ENCODE measurements at regions not wholly inside any gene's neighbourhood (a gene's known extent, or its start where the extent isn't known, plus 50 kb on each side); places are given as distances from the start of the nearest gene placed in this dataset.

DNA sequence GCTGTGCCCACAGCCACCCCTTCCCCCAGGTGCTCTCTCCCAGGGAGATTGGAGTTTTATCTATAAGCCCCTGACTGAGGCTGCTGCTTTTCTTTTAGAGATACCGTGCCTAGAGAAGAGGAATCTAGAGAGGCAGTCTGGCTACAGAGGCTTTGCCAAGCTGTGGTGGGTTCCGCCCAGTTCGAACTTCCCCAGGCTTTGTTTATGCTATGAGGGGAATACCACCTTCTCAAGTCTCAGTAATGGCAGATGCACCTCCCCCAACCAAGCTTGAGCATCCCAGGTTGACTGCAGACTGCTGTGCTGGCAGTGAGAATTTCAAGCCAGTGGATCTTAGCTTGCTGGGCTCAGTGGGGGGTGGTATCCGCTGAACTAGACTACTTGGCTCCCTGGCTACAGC is 157.4 kb downstream of the CAAP1 start:
- DNase-seq = no peak

DNA sequence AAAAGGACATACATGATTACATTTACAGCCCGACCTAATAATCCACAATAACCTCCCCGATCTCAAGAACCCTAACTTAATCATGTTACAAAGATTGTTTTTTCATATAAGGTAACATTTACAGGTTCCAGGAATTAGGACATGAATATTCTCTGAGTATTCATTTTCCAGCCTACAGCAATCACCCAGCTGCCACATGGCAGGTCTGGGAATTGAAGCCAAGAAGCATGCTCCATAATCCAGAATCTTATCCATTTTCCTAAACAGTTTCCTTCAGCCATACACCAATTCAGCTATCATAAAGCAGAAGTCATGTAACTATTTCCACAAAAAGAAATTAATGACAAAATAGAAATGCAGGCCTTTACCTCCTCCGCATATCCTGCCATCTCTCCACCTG is 163.4 kb downstream of the CAAP1 start:
- no peak for DNase-seq

DNA sequence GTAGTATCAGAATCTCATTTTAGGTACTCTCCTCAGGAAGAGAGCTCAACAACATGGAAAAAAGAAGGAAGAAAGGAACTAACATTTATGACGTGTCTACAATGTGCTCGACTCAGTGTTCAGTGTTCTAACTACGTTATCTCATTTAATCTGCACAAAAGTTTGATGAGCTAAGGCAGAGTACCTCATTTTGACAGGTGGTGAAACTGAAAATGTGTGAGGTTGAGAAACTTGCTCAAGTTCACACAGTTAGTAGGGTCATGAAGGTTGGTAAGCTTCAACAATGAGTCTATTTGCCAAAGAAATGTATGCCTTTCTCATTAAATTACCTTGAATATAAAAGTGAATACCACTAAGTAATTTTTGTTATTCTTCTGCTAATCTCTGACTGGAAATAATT is 165.1 kb downstream of the CAAP1 start:
- no peak for DNase-seq

DNA sequence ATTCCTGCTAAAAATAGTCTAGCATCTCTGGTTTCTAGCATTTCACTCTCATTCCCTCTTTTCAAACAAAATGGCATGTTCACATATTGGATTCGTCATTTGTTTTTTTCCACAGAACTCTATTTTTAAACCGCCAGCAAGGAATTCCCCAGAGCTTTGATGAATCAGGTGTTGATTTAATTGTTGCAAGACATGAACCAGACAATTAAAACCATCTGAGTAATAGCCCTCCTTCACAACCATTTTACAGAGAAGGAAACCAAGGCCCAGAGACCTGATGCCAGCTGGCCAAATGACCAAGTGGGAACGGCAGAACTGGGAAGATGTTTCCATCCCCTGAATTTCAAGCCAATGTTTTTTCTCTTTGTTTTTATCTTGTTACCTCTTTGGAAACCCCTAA is 167.0 kb downstream of the CAAP1 start:
- DNase-seq = no peak

DNA sequence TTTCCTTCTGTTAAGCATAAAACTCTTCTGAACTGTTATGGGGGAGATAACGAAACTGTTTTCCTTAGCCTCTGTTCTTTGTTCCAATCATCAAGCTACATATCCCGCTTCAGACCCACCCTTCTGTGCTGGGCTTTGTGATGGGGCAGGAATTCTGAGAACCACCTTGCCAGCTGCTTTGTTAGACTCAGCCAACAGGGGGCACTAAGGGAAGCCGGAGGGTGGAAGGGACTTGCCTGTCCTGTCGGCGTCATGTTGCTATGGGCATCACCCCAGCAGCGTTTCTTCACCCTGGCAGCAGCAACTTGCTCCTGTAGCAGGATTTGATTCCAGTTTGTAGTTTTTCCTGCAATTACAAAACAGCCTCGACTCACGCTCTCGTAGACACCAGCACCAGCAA is 169.1 kb downstream of the CAAP1 start:
- peak in 3 of 14 donors; percentile 0 to 25 (median 16) for DNase-seq

DNA sequence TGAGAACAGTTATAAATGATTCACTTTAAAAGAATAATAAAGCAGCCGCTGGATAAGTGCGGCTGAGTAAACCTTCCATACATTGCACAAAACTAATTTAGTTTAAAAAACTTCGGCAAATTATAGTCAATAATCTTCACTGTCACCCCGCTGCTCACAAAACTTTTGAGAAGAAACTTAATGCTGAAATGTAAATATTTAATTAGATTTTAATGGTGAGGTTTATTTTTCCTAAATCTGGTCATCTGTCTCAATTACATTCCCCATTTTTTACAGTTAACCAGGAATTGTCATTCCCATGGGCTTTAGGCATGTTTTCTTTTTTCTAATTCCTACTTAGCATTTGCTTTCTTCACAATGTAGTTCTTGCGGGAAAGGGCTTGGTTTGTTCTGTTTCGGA is 169.8 kb downstream of the CAAP1 start:
- DNase-seq = no peak

DNA sequence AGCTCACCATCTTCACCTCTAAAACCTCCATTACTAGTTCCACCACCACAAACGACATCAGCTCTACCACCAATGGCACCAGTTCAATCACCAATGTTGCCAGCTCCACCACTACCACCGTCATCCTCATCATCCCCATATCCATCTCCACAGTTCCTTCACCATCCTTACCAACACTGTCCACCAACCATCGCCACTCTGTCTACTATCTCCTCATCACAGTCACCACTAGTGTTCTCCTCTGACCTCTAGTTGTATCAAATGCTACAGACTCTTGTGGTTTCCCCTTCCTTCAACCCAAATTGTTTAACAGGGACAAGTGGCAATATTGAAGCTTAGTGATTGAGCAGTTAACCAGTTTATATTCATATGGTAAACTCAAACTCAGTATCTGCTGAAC is 182.6 kb downstream of the CAAP1 start:
- DNase-seq = no peak

DNA sequence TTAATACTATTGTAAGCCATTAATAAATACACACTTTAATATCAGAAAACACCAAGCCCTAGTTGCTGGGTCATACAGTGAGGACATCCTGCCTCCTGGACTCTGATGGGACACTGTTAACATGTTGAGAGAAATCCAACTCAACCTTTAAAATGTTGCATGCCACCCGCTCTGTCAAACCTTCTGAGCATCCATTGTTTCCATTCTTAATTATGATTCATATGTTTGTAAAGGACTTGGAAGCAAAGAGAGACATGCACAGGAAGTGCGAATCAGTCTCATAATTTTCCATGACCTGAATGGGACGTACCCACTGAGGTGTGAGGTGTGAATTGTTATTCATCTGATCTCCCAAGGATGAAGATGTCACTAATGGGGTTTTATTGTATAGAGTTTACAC is 186.4 kb downstream of the CAAP1 start:
- no peak for DNase-seq

DNA sequence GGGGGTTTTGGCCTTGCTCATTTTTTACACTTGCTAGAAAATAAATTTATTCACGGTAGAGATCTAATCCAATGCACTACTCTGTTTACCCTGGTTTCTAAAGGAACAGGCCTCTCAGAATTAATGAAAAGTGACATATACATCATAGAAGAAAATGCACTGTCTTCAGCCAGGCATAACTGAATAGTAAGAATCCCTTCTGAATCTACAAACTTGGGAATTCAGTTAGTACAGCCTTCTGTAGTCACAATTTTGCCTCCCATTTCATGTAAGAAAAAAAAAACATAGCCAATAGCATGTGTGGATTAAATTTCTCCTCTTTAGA is 197.3 kb downstream of the CAAP1 start:
- DNase-seq = no peak

DNA sequence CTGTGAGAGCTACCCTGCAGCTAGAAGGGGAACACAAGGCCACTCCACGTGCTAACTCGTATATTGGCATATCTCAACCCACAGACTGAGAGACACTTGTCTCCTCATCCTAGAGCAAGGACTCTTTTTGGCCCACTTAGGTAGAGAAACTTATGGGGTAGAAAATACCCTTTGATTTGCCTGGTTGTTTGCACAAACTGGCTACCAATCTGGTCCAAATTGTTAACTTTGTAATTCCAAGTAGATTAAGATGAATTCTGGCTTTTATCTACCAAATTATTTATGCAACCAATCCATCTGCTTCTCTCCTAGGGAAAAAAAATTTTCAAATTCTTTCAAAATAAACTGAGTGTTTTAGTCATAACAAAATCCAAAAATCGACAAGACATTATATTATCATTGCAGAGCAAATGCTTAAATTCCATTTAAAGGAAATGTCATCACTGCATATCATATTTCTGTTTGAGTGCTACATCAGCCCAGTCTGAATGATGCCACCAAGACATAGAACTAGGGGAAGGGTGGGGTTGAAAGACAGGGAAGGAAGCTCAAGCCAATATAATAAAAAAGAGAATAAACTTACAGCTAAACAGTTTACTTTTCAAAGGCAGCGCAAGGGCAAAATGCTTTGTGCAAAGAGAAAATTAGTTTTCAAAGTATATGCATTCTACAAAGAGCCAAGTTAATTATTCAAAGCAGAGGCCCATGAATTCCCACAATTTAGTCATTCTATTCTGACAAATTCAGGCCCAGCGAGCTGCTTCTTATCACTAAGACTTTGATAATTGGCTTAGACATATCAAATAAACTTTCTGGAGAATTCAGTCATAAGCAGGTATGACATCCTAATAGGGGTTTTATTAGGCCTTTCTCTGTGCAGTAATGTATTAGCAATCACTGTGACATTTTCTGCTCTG is 198.0 kb downstream of the CAAP1 start:
- no peak for DNase-seq

DNA sequence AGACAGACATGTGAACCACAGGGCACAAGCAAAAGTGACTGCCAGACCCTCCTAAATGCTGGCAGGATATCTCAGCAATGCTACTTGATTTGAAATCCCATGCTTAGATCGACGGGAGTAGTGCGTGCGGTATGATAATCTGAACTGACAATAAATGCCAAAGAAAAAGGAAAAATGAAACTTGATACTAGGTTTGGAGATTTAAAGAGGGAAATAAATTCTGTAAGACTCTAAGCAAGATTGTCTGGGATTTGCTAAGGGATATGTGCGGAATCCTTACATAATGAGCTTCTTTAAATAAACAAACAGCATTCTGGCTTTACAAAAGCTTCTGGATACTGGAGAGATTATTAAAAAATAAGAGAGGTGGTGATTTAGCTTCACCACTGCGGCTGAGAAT is 203.6 kb downstream of the CAAP1 start:
- DNase-seq = no peak

DNA sequence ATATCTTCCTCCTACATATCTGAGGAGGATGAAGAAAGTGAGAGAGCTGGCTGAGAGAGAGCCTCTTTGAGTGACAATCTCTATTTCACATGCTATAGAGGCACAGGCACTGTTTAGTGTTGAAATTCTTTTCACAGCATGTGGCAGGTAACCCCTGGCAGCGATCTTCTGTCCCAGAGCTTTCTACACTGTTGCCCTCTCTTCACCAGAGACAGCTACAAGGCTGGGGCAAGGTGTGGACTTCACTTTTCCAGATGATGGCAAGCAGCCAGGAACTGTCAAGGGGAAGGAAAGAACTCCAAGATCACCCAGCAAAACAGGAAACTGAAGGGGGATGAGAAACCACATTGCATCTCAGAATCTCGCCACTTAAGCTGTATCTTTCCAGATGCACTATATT is 205.2 kb downstream of the CAAP1 start:
- DNase-seq = no peak

DNA sequence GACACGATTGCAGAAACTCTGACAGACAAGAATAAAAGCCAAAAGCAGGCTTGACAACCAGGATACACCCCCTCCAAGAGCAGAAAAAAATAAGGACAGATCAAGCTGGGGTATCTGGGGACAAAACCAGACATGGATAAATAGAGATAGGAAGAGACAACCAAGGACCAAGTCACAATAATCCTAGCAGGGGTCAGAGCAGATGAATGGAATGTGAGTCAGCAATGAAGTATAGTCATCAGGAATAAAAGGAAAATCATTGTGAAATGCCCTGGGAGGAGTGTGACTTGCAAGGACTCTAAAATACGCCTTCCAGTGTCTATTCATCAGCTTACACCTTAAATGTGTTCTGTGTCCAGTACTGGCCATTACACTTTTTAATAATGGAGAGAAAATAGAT is 206.8 kb downstream of the CAAP1 start:
- no peak for DNase-seq

DNA sequence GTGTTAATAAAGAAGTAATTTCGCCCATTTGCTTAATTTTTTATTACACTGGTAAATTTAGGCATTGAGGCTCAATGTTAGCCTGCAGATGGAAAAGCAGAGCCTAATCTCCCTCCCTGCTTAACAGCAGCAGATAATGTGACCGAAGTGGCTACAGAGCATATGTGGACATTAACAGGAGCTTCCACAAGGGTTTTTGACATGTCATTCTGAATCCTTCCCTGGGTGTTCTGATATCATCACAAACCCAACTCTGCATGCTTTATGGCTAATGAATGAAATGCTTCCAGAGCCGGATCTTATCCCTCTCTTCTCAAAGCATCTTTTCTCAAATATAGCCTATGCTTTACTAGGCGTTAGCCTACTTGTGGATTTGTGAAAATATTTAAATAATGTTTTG is 208.6 kb downstream of the CAAP1 start:
- no peak for DNase-seq

DNA sequence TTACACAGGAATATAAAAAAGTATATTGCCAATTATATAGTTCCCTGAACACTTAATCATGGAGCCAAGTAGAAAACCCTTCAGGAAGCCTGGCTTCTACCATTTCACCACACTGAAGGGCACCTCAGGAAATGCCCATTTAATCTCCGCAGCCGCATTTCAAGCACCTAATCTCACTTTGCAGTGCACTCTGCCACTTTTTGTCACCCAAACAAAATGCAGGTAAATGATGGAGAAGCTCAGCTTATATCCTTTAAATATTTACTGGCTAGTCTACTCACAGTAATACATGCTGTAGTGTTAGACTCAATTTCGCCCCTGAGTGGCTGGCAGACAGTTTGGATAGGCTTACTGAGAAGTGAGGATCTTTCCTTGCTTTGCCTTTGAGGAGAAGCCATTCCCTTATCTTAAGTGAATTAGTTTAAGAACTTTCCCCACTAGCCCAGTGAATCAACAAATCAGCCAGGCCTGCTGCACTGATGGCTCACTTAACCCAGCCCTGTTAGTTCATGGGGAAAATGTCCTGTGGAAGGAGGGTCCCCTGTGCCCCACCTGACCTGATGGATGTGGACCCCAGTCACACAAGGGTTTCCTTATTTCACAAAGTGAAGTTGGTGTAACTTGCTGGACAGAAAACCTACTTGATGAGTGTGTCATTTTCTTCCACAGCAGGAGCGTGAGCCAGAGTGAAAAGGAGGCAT is 209.7 kb downstream of the CAAP1 start:
- DNase-seq = no peak

DNA sequence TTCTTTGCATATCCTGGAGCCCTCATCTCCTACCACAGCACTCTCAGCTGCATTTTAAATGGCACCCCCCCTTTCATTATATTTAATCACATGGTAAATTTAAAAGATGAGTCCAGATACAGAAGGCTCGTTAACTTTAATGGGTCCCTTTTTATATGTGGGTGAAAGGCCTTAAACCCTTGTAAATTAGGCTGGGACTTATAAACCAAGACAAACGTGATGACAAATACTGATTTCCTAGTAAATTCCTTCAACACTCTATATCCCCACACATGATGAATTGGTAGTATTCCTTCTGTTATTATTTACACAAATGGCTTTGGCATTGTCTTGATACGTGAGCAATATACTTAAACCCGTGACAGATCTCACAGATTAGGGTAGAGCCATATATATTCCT is 210.6 kb downstream of the CAAP1 start:
- no peak for DNase-seq

DNA sequence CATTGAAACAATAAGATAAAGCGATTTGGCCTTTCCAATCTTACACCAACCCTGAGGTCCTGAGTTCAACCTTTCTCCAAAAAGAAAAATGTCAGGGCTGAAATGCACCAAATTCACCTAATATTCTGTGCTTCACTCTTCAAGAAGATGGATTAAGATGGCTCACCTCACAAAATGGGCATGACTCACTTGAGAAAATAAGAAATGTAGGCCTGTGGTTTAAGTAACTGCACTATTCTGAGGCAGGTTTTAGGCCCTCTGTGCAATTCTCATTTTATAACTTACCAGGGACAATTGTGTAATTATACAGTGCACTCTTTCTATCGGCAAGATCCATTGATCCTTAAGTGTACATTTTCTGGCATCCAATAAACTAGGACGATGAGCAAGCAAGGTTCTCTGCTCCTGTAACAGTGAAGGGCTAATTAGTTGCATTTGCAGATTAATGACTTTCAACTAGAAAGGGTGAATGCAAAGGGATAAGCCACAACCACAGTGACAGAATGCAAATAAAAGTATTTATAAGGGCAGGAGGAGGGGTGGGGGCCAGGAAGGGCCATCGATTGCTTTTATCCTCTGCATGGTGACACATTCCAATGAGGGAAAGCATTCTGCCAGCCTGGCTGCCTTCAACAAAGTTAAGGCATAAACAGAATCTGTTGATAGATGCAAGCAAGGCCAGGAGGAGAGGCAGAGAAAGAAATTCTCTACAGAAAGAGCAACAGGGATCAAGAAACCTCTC is 214.5 kb downstream of the CAAP1 start:
- no peak for DNase-seq

DNA sequence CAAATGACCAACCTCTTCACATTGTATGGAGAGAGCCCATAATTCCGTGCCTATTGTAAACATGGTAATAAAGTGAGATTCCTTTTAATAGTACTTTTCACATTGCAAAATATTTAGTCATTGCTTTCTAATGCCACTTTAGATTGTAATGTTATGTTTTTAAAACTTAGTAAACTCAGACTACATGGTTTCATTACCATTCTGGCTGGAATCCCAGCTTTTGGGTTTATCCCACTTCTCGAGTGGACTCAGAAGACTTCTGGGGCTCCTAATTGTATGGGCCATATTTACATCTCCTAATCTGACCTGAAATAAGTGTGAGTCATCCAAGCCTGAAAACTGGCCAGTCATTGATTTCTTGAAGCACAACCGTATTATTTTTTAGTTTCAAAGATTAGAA is 217.6 kb downstream of the CAAP1 start:
- no peak for DNase-seq

DNA sequence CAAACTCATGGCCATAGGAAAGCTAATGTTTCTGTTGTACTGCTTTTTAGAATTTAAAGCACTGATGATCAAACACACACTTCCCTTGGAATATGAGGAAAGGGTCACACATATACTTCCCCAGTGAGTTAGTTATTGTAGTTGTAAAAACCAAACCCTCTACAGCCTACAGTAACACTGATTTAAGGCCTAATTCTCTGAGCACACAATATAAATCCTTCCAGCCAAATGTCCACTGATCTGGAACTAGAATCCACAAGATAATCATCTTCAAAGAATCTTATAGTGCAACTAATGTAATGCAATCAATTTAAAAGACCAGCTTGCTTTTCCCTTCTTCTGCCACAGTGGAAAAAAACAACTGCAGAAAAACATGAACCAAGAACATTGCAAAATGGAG is 219.3 kb downstream of the CAAP1 start:
- DNase-seq = no peak

DNA sequence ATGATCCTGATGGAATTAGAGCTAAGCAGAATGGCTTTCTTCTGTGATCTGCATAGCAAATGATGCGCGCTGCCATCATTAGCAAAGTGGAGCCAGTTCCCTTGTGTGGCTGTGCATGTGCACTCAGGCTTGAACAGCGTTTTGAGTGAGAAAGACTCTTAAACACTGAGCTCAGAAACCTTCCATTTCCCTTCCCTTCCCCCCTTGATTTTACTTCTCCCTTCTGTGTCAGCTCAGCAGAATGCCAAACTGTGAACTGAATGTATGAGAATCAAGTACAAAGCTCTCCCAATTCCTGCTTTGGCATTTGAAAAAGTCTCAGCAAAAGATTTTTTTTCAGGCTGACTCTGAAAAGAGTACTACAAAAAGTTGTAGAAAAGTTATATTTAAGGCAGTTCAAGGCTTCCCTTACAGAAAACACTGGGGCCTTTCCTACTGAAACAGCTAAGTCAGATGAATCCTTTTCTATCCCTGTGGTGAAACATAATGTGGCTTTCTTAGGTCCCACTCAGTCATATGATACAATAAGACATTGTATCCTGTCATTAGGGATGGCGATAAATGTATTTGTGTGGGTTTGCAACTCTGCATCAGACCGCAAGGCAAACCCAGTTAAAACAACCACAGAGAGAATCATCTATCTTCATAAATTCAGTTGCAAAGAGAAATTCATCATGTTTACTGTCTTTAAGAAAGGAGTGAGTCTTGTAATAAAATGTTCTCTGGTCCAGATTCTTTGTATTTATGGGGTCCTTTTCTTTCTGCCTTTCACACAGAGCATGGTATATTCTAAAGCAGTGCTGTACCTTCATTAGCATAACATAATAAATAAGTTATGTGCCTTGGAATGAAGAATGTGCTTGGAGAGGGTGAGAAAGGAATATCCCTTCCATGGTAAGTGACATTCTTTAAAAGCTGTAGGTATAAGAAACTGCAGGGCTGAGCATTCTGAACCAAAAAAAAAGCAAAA is 222.6 kb downstream of the CAAP1 start:
- peak in 1 of 14 donors; percentile 14 for DNase-seq

DNA sequence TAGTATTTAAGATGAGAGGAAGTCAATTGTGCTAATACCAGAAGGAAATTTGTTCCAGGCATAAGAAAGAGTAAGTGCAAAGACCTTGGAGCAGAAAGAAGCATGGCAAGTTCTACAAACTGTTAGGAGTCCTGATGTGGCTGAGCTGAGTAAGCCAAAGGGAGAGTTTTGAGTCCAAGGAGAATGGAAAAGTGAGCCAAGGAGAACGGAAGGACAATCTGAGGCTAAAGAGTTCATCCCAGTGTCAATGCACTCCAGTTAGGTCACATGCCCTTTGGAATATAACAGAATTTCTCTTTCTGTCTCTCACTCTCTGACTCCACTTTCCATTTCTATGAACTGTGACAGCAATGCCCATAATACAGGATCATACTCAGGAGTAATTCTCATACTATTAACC is 224.7 kb downstream of the CAAP1 start:
- DNase-seq = no peak

DNA sequence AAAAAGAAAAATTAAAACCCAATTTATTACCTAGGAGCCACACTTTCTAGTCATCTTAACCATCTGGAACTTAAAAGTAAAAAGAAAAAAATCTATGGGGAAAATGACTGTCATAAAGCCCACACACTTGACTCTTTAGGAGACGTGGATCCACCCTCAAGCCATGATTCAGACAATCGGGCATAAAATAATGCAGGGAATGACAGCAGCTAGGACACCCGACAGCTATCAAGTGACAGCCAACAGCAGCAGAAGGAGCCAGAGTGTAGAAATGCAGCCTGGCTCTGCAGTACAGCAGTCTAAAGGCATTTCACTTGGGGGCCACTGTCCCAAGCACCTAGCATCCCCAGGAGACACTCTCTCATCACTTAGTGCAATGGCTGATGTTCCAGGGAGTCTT is 226.9 kb downstream of the CAAP1 start:
- DNase-seq = no peak

Measured in C1 segment of cervical spinal cord (tissue), 14 donors.